ENCODE measurements at regions not wholly inside any gene's neighbourhood (a gene's known extent, or its start where the extent isn't known, plus 50 kb on each side); places are given as distances from the start of the nearest gene placed in this dataset.
"Not testable (repeated sequence)": the region's sequence is repeated elsewhere in the genome, so short reads cannot be mapped to it uniquely, and the experiment has no call there.

- DNase-seq (ENCODE audit: low read depth, low spot score), result no peak
Measured at GRCh38 chr6:154598399-154598798, 87.9 kb upstream of the CNKSR3 start.

GRCh38 chr6:154602296-154602695, 91.8 kb upstream of the CNKSR3 start:
- DNase-seq (ENCODE audit: low read depth, low spot score), result no peak

GRCh38 chr6:154602708-154603107, 92.2 kb upstream of the CNKSR3 start:
- no peak for DNase-seq (ENCODE audit: low read depth, low spot score)

- DNase-seq (ENCODE audit: low read depth, low spot score), result no peak
Measured at GRCh38 chr6:154604119-154604518, 93.6 kb upstream of the CNKSR3 start.

GRCh38 chr6:154605178-154605881, 94.8 kb upstream of the CNKSR3 start:
- no peak for DNase-seq (ENCODE audit: low read depth, low spot score)

GRCh38 chr6:154605882-154606370, 95.4 kb upstream of the CNKSR3 start:
- DNase-seq (ENCODE audit: low read depth, low spot score), result no peak

- DNase-seq (ENCODE audit: low read depth, low spot score), result no peak
Measured at GRCh38 chr6:154606457-154606856, 96.0 kb upstream of the CNKSR3 start.

- DNase-seq (ENCODE audit: low read depth, low spot score), result no peak
Measured at GRCh38 chr6:154606860-154607259, 96.4 kb upstream of the CNKSR3 start.

GRCh38 chr6:154611241-154611640, 100.8 kb upstream of the CNKSR3 start:
- DNase-seq (ENCODE audit: low read depth, low spot score), result no peak

- no peak for DNase-seq (ENCODE audit: low read depth, low spot score)
Measured at GRCh38 chr6:154611847-154612246, 101.4 kb upstream of the CNKSR3 start.

GRCh38 chr6:154613137-154613676, 102.7 kb upstream of the CNKSR3 start:
- DNase-seq (ENCODE audit: low read depth, low spot score), result no peak

- no peak for DNase-seq (ENCODE audit: low read depth, low spot score)
Measured at GRCh38 chr6:154614101-154614500, 103.6 kb upstream of the CNKSR3 start.

GRCh38 chr6:154614641-154615040, 104.2 kb upstream of the CNKSR3 start:
- DNase-seq (ENCODE audit: low read depth, low spot score), result no peak

- peak; percentile 48 for DNase-seq (ENCODE audit: low read depth, low spot score)
Measured at GRCh38 chr6:154615483-154616025, 105.1 kb upstream of the CNKSR3 start.

GRCh38 chr6:154617175-154617574, 106.7 kb upstream of the CNKSR3 start:
- DNase-seq (ENCODE audit: low read depth, low spot score), result no peak

- DNase-seq (ENCODE audit: low read depth, low spot score), result no peak
Measured at GRCh38 chr6:154619146-154619545, 108.7 kb upstream of the CNKSR3 start.

- no peak for DNase-seq (ENCODE audit: low read depth, low spot score)
Measured at GRCh38 chr6:154621686-154622085, 111.2 kb upstream of the CNKSR3 start.

GRCh38 chr6:154622618-154623336, 110.4 kb upstream of the SCAF8 start:
- no peak for DNase-seq (ENCODE audit: low read depth, low spot score)

- DNase-seq (ENCODE audit: low read depth, low spot score), result no peak
Measured at GRCh38 chr6:154623391-154623790, 109.8 kb upstream of the SCAF8 start.

GRCh38 chr6:154624038-154624599, 109.1 kb upstream of the SCAF8 start:
- no peak for DNase-seq (ENCODE audit: low read depth, low spot score)

GRCh38 chr6:154624727-154625126, 108.5 kb upstream of the SCAF8 start:
- not testable (repeated sequence) for DNase-seq (ENCODE audit: low read depth, low spot score)

GRCh38 chr6:154625721-154626120, 107.5 kb upstream of the SCAF8 start:
- DNase-seq (ENCODE audit: low read depth, low spot score), result no peak

Measured in brain pericyte (primary cell).